Inflammatory macrophage treated with lipopolysaccharide for 4 hours (primary cell): ENCODE measurements at regions not wholly inside any gene's neighbourhood (a gene's known extent, or its start where the extent isn't known, plus 50 kb on each side); places are given as distances from the start of the nearest gene placed in this dataset.
"Not testable (repeated sequence)": the region's sequence is repeated elsewhere in the genome, so short reads cannot be mapped to it uniquely, and the experiment has no call there.

Experiments
- DNase-seq: peaks from one replicate; pipeline ENCODE4 v3.0.0-alpha.2; 2020

- DNase-seq: no peak
These were observed 714.2 kb downstream of the SLC6A15 start for GRCh38 chr12:84198294-84198946.

GRCh38 chr12:84191779-84192178, 720.8 kb downstream of the SLC6A15 start:
- no peak for DNase-seq

DNA sequence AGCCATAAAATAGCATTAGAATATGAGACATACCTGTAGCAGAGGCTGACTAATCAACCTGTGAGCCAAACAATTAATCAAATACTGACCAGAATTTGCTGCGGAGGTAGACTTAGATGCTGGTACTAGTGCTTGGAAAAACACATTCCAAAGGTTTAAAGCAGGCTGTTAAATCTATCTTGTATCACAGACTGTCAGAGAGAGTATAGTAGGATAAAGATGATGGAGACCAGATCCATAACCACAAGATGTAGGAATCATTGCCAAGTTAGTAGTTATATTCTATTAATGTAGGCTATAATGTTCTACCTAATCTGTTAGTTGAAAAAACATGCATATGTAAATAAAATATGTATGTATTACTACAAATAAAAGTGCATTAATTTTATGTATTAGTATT, 726.2 kb downstream of the SLC6A15 start:
- no peak for DNase-seq

- DNase-seq: no peak
These were observed 729.0 kb downstream of the SLC6A15 start for GRCh38 chr12:84183576-84183975.

DNA sequence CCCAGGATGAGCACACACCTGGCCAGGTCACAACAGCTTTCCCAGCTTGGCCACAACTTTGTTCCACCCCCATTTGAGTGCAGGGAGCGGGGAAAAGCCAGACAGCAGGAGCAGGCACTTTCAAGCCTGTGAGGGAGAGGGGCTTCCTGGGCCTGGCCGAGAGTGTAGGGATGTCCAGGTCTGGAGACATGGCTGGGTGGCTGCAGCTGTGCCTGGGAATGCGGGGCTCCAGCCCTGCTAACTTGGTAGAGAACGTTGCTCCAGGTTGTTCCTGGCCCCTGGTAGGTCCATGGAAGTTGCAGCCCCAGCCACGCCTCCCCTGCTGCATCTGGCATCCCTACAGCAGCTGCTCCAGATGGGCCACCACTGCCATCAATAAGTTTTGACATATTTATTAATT, 738.5 kb downstream of the SLC6A15 start:
- DNase-seq: no peak

- no peak for DNase-seq
These were observed 739.7 kb downstream of the SLC6A15 start for GRCh38 chr12:84172823-84173424.

DNA sequence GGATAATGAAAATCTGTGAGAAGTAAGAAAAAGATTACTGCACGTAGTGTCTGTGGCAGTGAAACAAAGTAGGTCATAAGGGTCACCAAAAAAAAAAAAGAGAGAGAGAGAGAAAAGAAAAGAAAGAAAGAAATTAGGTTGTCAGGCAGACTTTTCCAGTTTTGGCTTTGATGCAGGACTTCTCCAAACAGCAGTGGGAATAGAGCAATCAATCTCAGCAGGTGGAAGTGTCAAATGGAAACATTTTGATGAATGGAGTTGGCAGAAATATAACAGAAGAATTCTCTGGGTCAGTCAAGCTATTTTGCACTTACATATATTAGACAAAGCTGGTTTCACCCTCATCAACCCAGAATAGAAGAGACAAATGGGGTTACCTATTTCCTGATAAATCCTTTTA, 745.8 kb downstream of the SLC6A15 start:
- DNase-seq: no peak

- DNase-seq: no peak
These were observed 746.5 kb downstream of the SLC6A15 start for GRCh38 chr12:84165998-84166571.

- DNase-seq: no peak
These were observed 751.3 kb downstream of the SLC6A15 start for GRCh38 chr12:84161296-84161695.

- no peak for DNase-seq
These were observed 753.3 kb downstream of the SLC6A15 start for GRCh38 chr12:84159260-84159659.

DNA sequence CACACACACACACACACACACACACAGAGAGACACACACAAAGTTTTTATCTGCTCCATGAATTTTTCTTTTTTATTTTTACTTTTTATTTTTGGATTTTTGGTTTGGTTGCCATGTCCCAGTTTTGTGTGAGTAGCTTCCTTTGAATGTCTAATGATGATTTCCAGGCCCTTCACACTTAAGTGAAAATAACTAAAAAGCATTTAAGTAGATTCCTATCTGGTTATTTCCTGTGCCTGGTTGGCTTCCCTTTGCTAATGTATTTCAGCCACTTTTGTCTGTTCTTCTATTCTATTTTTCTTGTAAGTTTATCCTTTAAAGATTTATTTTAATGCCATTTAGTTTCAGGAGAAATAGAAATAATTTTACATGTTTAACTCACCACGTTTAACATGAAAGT, 755.4 kb downstream of the SLC6A15 start:
- DNase-seq: no peak

- DNase-seq: not testable (repeated sequence)
These were observed 757.3 kb downstream of the SLC6A15 start for GRCh38 chr12:84154991-84155930.

DNA sequence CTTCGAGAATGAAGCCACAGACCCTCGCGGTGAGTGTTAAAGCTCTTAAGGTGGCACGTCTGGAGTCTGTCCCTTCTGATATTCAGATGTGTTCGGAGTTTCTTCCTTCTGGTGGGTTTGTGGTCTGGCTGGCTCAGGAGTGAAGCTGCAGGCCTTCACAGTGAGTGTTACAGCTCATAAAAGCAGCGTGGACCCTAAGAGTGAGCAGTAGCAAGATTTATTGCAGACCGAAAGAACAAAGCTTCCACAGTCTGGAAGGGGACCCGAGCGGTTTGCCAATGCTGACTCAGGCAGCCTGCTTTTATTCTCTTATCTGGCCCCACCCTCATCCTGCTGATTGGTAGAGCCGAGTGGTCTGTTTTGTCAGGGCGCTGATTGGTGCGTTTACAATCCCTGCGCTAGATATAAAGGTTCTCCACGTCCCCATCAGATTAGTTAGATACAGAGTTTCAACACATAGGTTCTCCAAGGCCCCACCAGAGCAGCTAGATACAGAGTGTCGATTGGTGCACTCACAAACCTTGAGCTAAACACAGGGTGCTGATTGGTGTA, 758.1 kb downstream of the SLC6A15 start:
- DNase-seq: not testable (repeated sequence)

- no peak for DNase-seq
These were observed 762.4 kb downstream of the SLC6A15 start for GRCh38 chr12:84150201-84150600.

- no peak for DNase-seq
These were observed 764.3 kb downstream of the SLC6A15 start for GRCh38 chr12:84148335-84148734.

DNA sequence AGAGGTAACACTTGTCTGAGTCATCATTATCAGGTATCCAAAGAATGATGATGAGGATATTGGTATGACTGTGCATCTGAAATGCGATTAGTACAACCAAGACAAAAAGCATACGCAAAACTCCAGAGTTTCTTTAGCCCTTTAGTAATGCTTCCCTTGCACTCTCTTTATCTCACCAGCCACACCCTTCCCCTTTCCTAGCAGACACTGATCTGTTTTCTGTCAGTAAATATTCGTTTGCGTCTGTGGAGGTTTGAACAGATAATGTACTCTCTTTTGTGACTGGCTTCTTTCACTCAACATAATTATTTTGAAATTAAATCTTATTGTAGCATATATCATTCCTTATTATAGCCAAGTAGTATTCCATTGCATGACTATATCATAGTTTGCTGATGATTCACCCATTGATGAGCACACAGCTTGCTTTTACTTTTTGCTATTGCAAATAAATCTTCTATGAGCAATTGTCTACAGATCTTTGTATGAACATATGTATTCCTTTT, 775.7 kb downstream of the SLC6A15 start:
- no peak for DNase-seq

DNA sequence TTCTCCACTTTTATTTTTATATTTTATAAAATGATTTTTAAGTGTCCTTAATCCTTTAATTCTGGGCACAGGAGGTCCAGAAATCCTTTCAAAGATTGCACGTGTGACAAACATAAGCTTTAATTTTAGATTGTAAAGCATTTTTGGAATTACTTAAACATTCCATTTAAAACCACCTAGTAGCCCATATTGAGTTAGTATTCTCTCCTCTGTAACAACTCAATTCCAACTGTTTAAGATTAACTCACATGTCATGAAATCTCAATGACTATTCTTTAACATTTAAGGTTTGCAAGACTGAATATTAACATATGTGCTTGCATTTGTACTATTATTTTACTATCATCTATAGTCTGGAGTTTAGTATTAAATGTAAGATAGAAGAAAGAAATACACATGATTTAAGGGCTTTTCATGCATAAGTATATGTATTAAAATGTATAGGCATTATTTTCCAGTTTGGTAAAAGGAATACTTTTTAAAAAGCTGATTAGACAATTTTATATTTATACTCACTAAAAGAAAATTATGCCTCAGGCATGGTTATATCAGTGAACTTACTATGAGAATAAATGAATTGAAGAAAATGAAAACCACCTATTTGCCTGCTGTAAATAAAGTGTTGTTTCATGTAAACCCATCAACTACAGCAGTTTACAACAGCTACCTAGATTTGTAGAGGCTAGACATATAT, 776.9 kb downstream of the SLC6A15 start:
- DNase-seq: no peak

- DNase-seq: no peak
These were observed 777.7 kb downstream of the SLC6A15 start for GRCh38 chr12:84134797-84135366.

- DNase-seq: no peak
These were observed 781.5 kb downstream of the SLC6A15 start for GRCh38 chr12:84131076-84131475.

DNA sequence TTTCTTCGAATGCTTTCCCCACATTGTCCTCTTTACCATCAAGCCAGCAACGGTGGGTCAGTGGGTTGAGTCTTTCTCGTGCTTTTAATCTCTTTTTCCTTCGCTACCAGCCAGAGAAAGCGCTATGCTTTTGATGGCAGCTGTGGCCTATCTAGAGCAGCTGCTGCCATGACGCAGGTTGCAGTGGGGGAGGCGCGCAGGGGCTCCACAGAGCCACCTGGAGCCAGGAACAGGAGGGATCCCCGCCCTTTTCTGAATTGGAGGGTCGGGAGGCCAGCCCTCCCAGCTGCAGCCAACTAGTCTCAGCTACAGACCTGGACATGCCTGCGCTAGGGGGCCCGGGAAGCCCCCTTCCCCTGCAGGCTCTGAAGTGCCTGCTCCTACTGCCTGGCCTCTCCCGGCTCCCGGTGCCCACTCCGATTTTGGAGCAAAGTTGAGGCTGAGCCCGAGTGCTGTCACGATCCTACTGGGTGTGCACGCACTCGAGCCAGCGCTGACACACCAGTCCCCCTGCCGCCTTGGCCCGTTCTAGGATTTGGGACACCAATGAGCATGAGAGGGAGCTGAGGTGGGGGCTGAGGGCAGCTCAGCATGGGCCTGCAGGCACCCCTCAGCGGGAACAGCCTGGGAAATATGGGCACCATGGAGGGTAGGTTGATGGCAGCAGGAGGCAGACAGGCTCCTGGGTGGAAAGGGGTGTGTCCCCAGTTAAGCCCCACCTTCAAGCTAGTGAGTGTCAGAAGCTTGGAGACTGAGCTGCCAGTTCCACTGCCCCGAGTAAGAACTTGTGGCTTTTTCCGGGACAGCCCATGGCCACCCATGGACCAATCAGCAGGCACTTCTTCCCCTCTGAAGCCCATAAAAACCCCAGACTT, 784.2 kb downstream of the SLC6A15 start:
- no peak for DNase-seq

DNA sequence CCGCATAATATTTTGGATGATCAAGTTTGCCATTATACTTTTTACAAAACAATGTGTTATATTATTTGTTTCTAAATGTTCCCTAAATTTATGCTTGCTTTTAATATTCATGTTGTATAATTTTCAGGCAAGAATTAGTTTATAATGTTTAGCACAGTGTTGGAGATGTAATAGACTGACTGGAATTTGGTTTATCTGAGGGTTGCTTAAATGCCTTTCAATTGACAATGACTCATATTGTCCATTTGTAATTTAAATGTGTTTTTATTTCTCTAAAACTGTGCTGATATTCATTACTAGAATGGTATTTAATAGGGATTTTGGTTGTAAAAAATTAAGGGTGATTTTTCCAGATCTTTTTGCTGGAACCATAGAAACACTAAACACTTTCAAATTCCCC, 788.4 kb downstream of the SLC6A15 start:
- DNase-seq: no peak
